Esophagus squamous epithelium (tissue), 5 donors: ENCODE measurements at regions not wholly inside any gene's neighbourhood (a gene's known extent, or its start where the extent isn't known, plus 50 kb on each side); places are given as distances from the start of the nearest gene placed in this dataset.
A peak's percentile ranks its signal among the peaks of the same experiment; 100 is the strongest.

Source experiments
- DNase-seq: peaks from one replicate; lab custom pipeline; 2025; lab: John Stamatoyannopoulos, UW
- H3K27ac ChIP-seq, 4 donors: fragments of 200-600 bp; sonication (generic); one replicate each; pipeline ENCODE4 v1.5.1; 2016 to 2019; ENCODE audit warnings: mild to moderate bottlenecking in 1 of 4
- H3K27me3 ChIP-seq, 4 donors: fragments of 200-600 bp; sonication (generic); 1 replicate in 3 of 4; 2 replicates in 1 of 4; pipeline versions ENCODE4 v1.5.1 to v1.6.0; 2017 to 2021; ENCODE audit warnings: antibody characterized with exemption in 1 of 4
- H3K36me3 ChIP-seq, 3 donors: fragments of 200-600 bp; sonication (generic); one replicate each; pipeline ENCODE4 v1.5.1; 2016 to 2019
- H3K4me1 ChIP-seq, 3 donors: fragments of 200-600 bp; sonication (generic); one replicate each; pipeline ENCODE4 v1.5.1; 2017 to 2019
- H3K4me3 ChIP-seq, 4 donors: fragments of 200-600 bp; sonication (generic); 1 replicate in 3 of 4; 2 replicates in 1 of 4; pipeline ENCODE4 v1.5.1; 2016 to 2019; ENCODE audit warnings: mild to moderate bottlenecking in 2 of 4, moderate library complexity in 1 of 4
- H3K9me3 ChIP-seq, 3 donors: fragments of 200-600 bp; sonication (generic); one replicate each; pipeline ENCODE4 v1.5.1; 2016 to 2019
- CTCF ChIP-seq, 6 experiments: fragments of 450-650 bp in 4 of 6; fragments of 200-600 bp in 2 of 6; sonication (generic) in 2 of 6; IDR thresholded peaks; one replicate each; pipeline ENCODE4 v1.5.1; 2016 to 2019; ENCODE audit warnings: antibody characterized with exemption in 6 of 6, mild to moderate bottlenecking in 4 of 6, moderate library complexity in 4 of 6
- POLR2A ChIP-seq, 4 donors: fragments of 450-650 bp; IDR thresholded peaks; one replicate each; pipeline ENCODE4 v1.6.1; 2017; ENCODE audit warnings: antibody characterized with exemption in 4 of 4, mild to moderate bottlenecking in 4 of 4, moderate library complexity in 3 of 4
- WGBS, 2 donors: methylation state at CpG; one replicate each; pipeline ENCODE4 v1.1.5; 2018; 5-methylcytosine and 5-hydroxymethylcytosine counted together
- intact Hi-C: fragments of 100-400 bp; cut with DNase I; formaldehyde crosslinking; loops from one replicate; pipeline ENCODE4 v1.15.0; 2022
- donor health status: DM: yes; HTN: yes; CAD: no.

GRCh38 chr5:91223886-91224285 lies 159.2 kb downstream of the ARRDC3 start:
- TF ChIP-seq CTCF (IDR thresholded peaks at IDR 0.05) (no peak), POLR2A (IDR thresholded peaks at IDR 0.05) (no peak)
- DNase-seq, result no peak
- no peak overlapping the region for H3K27ac ChIP-seq
- H3K9me3 ChIP-seq, result no peaks in the 10 kb centered on the region
- no peak overlapping the region for H3K4me3 ChIP-seq
- no peaks in the 10 kb centered on the region for H3K36me3 ChIP-seq
- intact Hi-C loops, result no loop called here
- peaks cover 0 to 9% (median 7%) of the 10 kb centered on the region in 3 donors for H3K4me1 ChIP-seq
- WGBS, 2 donors, result 93 to 94% methylated on average over 1 of the region's 1 CpG
- no peaks in the 10 kb centered on the region for H3K27me3 ChIP-seq

GRCh38 chr5:91222482-91222881 lies 160.6 kb downstream of the ARRDC3 start:
- Histone ChIP-seq H3K27ac (no peak overlapping the region), H3K4me1 (peaks cover 0 to 18% (median 7%) of the 10 kb centered on the region in 3 donors), H3K27me3 (no peaks in the 10 kb centered on the region), H3K9me3 (no peaks in the 10 kb centered on the region), H3K36me3 (no peaks in the 10 kb centered on the region), H3K4me3 (no peak overlapping the region)
- intact Hi-C loops, result no loop called here
- DNase-seq, result no peak
- WGBS, 2 donors, result 87 to 90% methylated on average over 5 of the region's 5 CpGs
- TF ChIP-seq POLR2A (IDR thresholded peaks at IDR 0.05), result no peak
- no peak for TF ChIP-seq CTCF (IDR thresholded peaks at IDR 0.05)

GRCh38 chr5:91221917-91222316 lies 161.2 kb downstream of the ARRDC3 start:
- WGBS, 2 donors, result 93 to 100% methylated on average over 1 of the region's 1 CpG
- Histone ChIP-seq H3K4me1 (peaks cover 0 to 18% (median 7%) of the 10 kb centered on the region in 3 donors), H3K4me3 (no peak overlapping the region), H3K36me3 (no peaks in the 10 kb centered on the region), H3K27ac (no peak overlapping the region), H3K27me3 (no peaks in the 10 kb centered on the region), H3K9me3 (no peaks in the 10 kb centered on the region)
- no peak for DNase-seq
- TF ChIP-seq POLR2A (IDR thresholded peaks at IDR 0.05) (no peak), CTCF (IDR thresholded peaks at IDR 0.05) (no peak)
- intact Hi-C loops, result no loop called here

GRCh38 chr5:91219803-91220371 lies 163.2 kb downstream of the ARRDC3 start:
- intact Hi-C loops, result no loop called here

More at GRCh38 chr5:91219803-91220371, 163.2 kb downstream of the ARRDC3 start:
- Histone ChIP-seq H3K27ac (peak overlapping the region in 3 of 4 donors; percentile 43 to 64 (median 48)), H3K27me3 (no peaks in the 10 kb centered on the region), H3K4me3 (no peak overlapping the region), H3K4me1 (peaks cover 0 to 18% (median 7%) of the 10 kb centered on the region in 3 donors), H3K9me3 (no peaks in the 10 kb centered on the region), H3K36me3 (no peaks in the 10 kb centered on the region)
- WGBS, 2 donors, result 78 to 94% methylated on average over 3 of the region's 3 CpGs
- TF ChIP-seq CTCF (IDR thresholded peaks at IDR 0.05) (peak in 3 of 6 experiments; percentile 15 to 41 (median 19)), POLR2A (IDR thresholded peaks at IDR 0.05) (no peak)
- DNase-seq, result no peak
